Endothelial cell of umbilical vein (primary cell): ENCODE measurements at regions not wholly inside any gene's neighbourhood (a gene's known extent, or its start where the extent isn't known, plus 50 kb on each side); places are given as distances from the start of the nearest gene placed in this dataset.

Source experiments
- BruUV-seq: library from RNA; stranded (reverse); fragments of 400-500 nt; replicated peaks from 2 replicates; lab custom pipeline; 2021; lab: Mats Ljungman, UMichigan
- CTCF ChIA-PET: fragments of 300-600, 350-600 bp; sonication (Branson Sonifier 250); formaldehyde crosslinking; loops from one replicate; lab custom pipeline; 2021; ENCODE audit warnings: antibody characterized with exemption, inconsistent platforms; lab: Charles Lee
- POLR2A ChIA-PET: fragments of 300-600, 350-600 bp; sonication (Branson Sonifier 250); formaldehyde crosslinking; loops from one replicate; lab custom pipeline; 2021; ENCODE audit warnings: antibody characterized with exemption, inconsistent platforms; lab: Charles Lee
- DNase-seq: peaks from one replicate; pipeline ENCODE4 v3.0.0-alpha.2; 2011; ENCODE audit warnings: low read depth, low spot score
- FAIRE-seq: peaks from 2 replicates; lab custom pipeline; 2011; peaks lifted over from hg19 to GRCh38; lab: Jason Lieb, UNC
- H2AFZ ChIP-seq: 2 replicates; pipeline ENCODE4 v1.6.0; 2012; ENCODE audit warnings: low read depth, low read length, control low read depth, inconsistent platforms
- H3K27ac ChIP-seq: 2 replicates; pipeline ENCODE4 v1.5.1; 2011; ENCODE audit warnings: low read depth, mild to moderate bottlenecking, control low read depth, low read length, moderate library complexity; ENCODE audit not compliant: insufficient read depth
- H3K27me3 ChIP-seq, 2 experiments: 2 replicates each; pipeline versions ENCODE4 v1.6.0 to v1.6.1; 2011; ENCODE audit warnings: low read length in 2 of 2, mixed read lengths in 1 of 2; ENCODE audit not compliant: control insufficient read depth in 2 of 2, insufficient read depth in 2 of 2
- H3K36me3 ChIP-seq, 2 experiments: 2 replicates in 1 of 2; 3 replicates in 1 of 2; pipeline ENCODE4 v1.5.1; 2011; ENCODE audit warnings: low read length in 2 of 2, mild to moderate bottlenecking in 1 of 2, moderate library complexity in 1 of 2; ENCODE audit not compliant: control insufficient read depth in 2 of 2, insufficient read depth in 2 of 2; ENCODE audit errors: extremely low read depth in 1 of 2
- H3K4me1 ChIP-seq: 3 replicates; pipeline ENCODE4 v1.5.1; 2011; ENCODE audit warnings: mild to moderate bottlenecking, low read length; ENCODE audit not compliant: control insufficient read depth, insufficient read depth; ENCODE audit errors: extremely low read depth
- H3K4me2 ChIP-seq: 2 replicates; pipeline ENCODE4 v1.6.1; 2011; ENCODE audit warnings: low read length, control low read depth, mixed read lengths; ENCODE audit not compliant: insufficient read depth
- H3K4me3 ChIP-seq, 3 experiments: fragments of 200-600 bp in 1 of 3; sonication (generic), shearing (Covaris generic) in 1 of 3; replicated peaks in 1 of 3; 2 replicates each; pipeline ENCODE4 v1.5.1; 2011 to 2016; ENCODE audit warnings: control low read depth in 3 of 3, low read length in 3 of 3, mild to moderate bottlenecking in 2 of 3, inconsistent platforms in 1 of 3, low read depth in 1 of 3, moderate library complexity in 1 of 3; ENCODE audit not compliant: insufficient read depth in 1 of 3
- H3K79me2 ChIP-seq: 2 replicates; pipeline ENCODE4 v1.6.0; 2012; ENCODE audit warnings: low read length, inconsistent platforms; ENCODE audit not compliant: control insufficient read depth, insufficient read depth
- H3K9ac ChIP-seq: replicated peaks from 2 replicates; pipeline ENCODE3; 2011; ENCODE audit warnings: low read length, control low read depth; ENCODE audit not compliant: insufficient read depth; ENCODE audit errors: extremely low read depth
- H3K9me1 ChIP-seq: replicated peaks from 3 replicates; pipeline ENCODE4 v1.6.0; 2011; ENCODE audit warnings: mild to moderate bottlenecking, low read length; ENCODE audit not compliant: control insufficient read depth, insufficient read depth; ENCODE audit errors: extremely low read depth
- H3K9me3 ChIP-seq: replicated peaks from 2 replicates; pipeline ENCODE4 v1.5.1; 2012; ENCODE audit warnings: low read length, inconsistent platforms; ENCODE audit not compliant: control insufficient read depth, insufficient read depth
- H4K20me1 ChIP-seq: replicated peaks from 2 replicates; pipeline ENCODE3; 2011; ENCODE audit warnings: mild to moderate bottlenecking, low read length; ENCODE audit not compliant: control insufficient read depth, insufficient read depth; ENCODE audit errors: extremely low read depth
- CTCF ChIP-seq, 2 donors: IDR thresholded peaks; 1 replicate in 1 of 2; 2 replicates in 1 of 2; pipeline ENCODE4 v1.5.1; 2011; ENCODE audit warnings: low read length in 2 of 2, mild to moderate bottlenecking in 2 of 2, moderate library complexity in 2 of 2, control low read depth in 1 of 2, inconsistent platforms in 1 of 2, low read depth in 1 of 2; ENCODE audit not compliant: insufficient read depth in 1 of 2; ENCODE audit errors: extremely low read depth in 1 of 2
- FOS ChIP-seq: IDR thresholded peaks from 2 replicates; pipeline ENCODE4 v1.6.1; 2011; ENCODE audit warnings: mild to moderate bottlenecking, low read length, moderate library complexity, borderline replicate concordance; ENCODE audit not compliant: insufficient read depth
- GATA2 ChIP-seq: IDR thresholded peaks from 2 replicates; pipeline ENCODE4 v1.7.0; 2011; ENCODE audit warnings: low read depth, mild to moderate bottlenecking, moderate library complexity, mixed read lengths, low read length; ENCODE audit not compliant: insufficient read length, insufficient read depth
- JUN ChIP-seq: IDR thresholded peaks from 2 replicates; pipeline ENCODE4 v1.6.1; 2011; ENCODE audit warnings: borderline replicate concordance, low read depth; ENCODE audit not compliant: insufficient read length, insufficient read depth
- MAX ChIP-seq: IDR thresholded peaks from 2 replicates; pipeline ENCODE4 v1.6.1; 2011; ENCODE audit not compliant: insufficient read depth, insufficient read length
- MYC ChIP-seq: IDR thresholded peaks from one replicate; pipeline ENCODE4 v1.6.1; 2011; ENCODE audit warnings: mild to moderate bottlenecking, low read depth, low read length
- POLR2A ChIP-seq: IDR thresholded peaks from 2 replicates; pipeline ENCODE4 v1.6.1; 2012; ENCODE audit warnings: low read depth, mild to moderate bottlenecking, control low read depth, low read length
- POLR2AphosphoS5 ChIP-seq: IDR thresholded peaks from 2 replicates; pipeline ENCODE4 v1.6.1; 2012; ENCODE audit warnings: low read depth, mild to moderate bottlenecking, control low read depth, low read length, moderate library complexity; ENCODE audit not compliant: insufficient read depth
- dilution Hi-C: fragments of 300-500 bp; cut with MboI; formaldehyde crosslinking; loops from one replicate; pipeline ENCODE4 v1.15.0; 2019; ENCODE audit warnings: low sequenced_read_pairs; ENCODE audit not compliant: extremely low pct_ligation_motif_present
- intact Hi-C: fragments of 100-400 bp; cut with micrococcal nuclease; formaldehyde crosslinking; loops from one replicate; pipeline ENCODE4 v1.10.0; 2022

DNA sequence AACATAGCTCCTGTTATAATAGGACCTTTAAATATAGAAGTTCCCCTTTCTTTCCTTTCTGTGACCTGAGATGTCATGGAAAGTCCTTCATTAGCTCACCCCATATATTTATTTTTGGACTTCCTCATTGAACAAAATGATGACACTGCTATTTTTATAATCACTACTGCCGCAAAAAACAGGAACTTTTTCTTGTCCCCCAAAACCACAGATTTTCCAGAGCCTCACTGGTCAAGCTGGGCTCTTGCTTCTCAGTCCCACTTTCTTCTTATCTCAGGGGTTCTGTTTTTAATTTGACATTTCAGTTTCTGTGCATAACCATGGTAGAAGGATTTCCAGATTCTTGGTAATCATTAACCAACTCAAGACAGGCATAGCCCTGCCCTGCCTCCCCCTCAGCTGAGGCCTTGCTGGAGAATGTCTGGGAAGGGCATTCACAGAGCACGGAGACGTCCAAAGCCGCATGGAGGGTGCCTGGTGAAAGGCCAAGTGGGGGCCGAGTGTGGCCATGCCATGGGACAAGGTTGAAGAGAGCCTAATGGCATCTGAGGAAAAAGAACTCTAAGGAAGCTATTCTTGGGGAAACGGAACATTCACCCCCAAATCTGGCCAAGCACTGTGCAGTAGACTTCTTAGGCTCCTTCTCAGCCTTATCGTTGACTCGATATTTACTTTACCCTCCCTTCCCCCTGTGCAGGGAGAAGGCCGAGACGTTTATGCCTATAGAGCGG is 73.7 kb downstream of the EDN1 start:
- H3K4me1 ChIP-seq, result no peaks in the 10 kb centered on the region
- no peaks in the 10 kb centered on the region for H3K79me2 ChIP-seq
- TF ChIP-seq CTCF (IDR thresholded peaks at IDR 0.05; ENCODE audit: extremely low read depth in 1 of 2, insufficient read depth in 1 of 2, low read depth in 1 of 2, low read length in 2 of 2) (no peak), POLR2A (no peak), FOS (no peak), MYC (no peak), JUN (no peak), POLR2AphosphoS5 (no peak), GATA2 (no peak), MAX (no peak)
- FAIRE-seq (no peak), DNase-seq (no peak)
- POLR2A ChIA-PET, result no interaction called here
- dilution Hi-C loops, result no loop called here
- no TSS peak for BruUV-seq
- intact Hi-C loops, result no loop called here
- no peaks in the 10 kb centered on the region for H3K9me1 ChIP-seq
- no peak overlapping the region for H3K4me2 ChIP-seq
- no peaks in the 10 kb centered on the region for H3K27me3 ChIP-seq
- H3K4me3 ChIP-seq, result no peak overlapping the region
- no peaks in the 10 kb centered on the region for H3K9me3 ChIP-seq
- H3K9ac ChIP-seq, result no peak overlapping the region
- CTCF ChIA-PET, result interaction anchor here (1.1 kb wide), 1 partner anchor 74 kb away, joined by 4 read pairs; the partner anchor contains the start of gene EDN1
- H2AFZ ChIP-seq, result no peak overlapping the region
- H3K36me3 ChIP-seq, result no peaks in the 10 kb centered on the region
- no peak overlapping the region for H3K27ac ChIP-seq
- H4K20me1 ChIP-seq, result no peaks in the 10 kb centered on the region
